ENCODE measurements at regions not wholly inside any gene's neighbourhood (a gene's known extent, or its start where the extent isn't known, plus 50 kb on each side); places are given as distances from the start of the nearest gene placed in this dataset.

- Histone ChIP-seq H4K20me1 (ENCODE audit: control insufficient read depth, extremely low read depth, insufficient read depth, low read length) (no peaks in the 10 kb centered on the region), H3K79me2 (ENCODE audit: control insufficient read depth, insufficient read depth, low read length) (no peaks in the 10 kb centered on the region), H3K27me3 (ENCODE audit: control insufficient read depth, insufficient read depth, low read length) (peaks cover 4% of the 10 kb centered on the region), H3K9me3 (ENCODE audit: control insufficient read depth, insufficient read depth, low read depth, low read length) (no peaks in the 10 kb centered on the region), H2AFZ (ENCODE audit: low read length) (no peak overlapping the region), H3K9ac (ENCODE audit: insufficient read depth, low read length) (no peak overlapping the region), H3K36me3 (ENCODE audit: control insufficient read depth, insufficient read depth, low read length) (no peaks in the 10 kb centered on the region), H3K27ac (ENCODE audit: insufficient read depth, low read length) (no peak overlapping the region), H3K4me1 (ENCODE audit: control insufficient read depth, extremely low read depth, insufficient read depth, low read length) (no peaks in the 10 kb centered on the region), H3K4me3 (replicated peaks in 1 of 4; ENCODE audit: control extremely low read depth in 1 of 4, insufficient read depth in 1 of 4, low read depth in 3 of 4, low read length in 4 of 4) (no peak overlapping the region), H3K4me2 (ENCODE audit: extremely low read depth, insufficient read depth, low read length) (no peak overlapping the region)
- TF ChIP-seq CTCF (conservative IDR thresholded peaks at IDR 0.05 in 1 of 2, IDR thresholded peaks at IDR 0.05 in 1 of 2; ENCODE audit: low read depth in 1 of 2, low read length in 2 of 2) (no peak), EZH2 (IDR thresholded peaks at IDR 0.05; ENCODE audit: low read length, missing control alignments) (no peak)
- no peak for DNase-seq (ENCODE audit: low read depth in 2 of 2)
These were observed 60.8 kb upstream of the EEPD1 start for GRCh38 chr7:36092221-36092771.

- Histone ChIP-seq H4K20me1 (ENCODE audit: control insufficient read depth, extremely low read depth, insufficient read depth, low read length) (no peaks in the 10 kb centered on the region), H3K27ac (ENCODE audit: insufficient read depth, low read length) (no peak overlapping the region), H3K27me3 (ENCODE audit: control insufficient read depth, insufficient read depth, low read length) (peaks cover 4% of the 10 kb centered on the region), H3K36me3 (ENCODE audit: control insufficient read depth, insufficient read depth, low read length) (no peaks in the 10 kb centered on the region), H2AFZ (ENCODE audit: low read length) (no peak overlapping the region), H3K79me2 (ENCODE audit: control insufficient read depth, insufficient read depth, low read length) (no peaks in the 10 kb centered on the region), H3K9me3 (ENCODE audit: control insufficient read depth, insufficient read depth, low read depth, low read length) (no peaks in the 10 kb centered on the region), H3K4me1 (ENCODE audit: control insufficient read depth, extremely low read depth, insufficient read depth, low read length) (no peaks in the 10 kb centered on the region), H3K9ac (ENCODE audit: insufficient read depth, low read length) (no peak overlapping the region), H3K4me2 (ENCODE audit: extremely low read depth, insufficient read depth, low read length) (no peak overlapping the region), H3K4me3 (replicated peaks in 1 of 4; ENCODE audit: control extremely low read depth in 1 of 4, insufficient read depth in 1 of 4, low read depth in 3 of 4, low read length in 4 of 4) (no peak overlapping the region)
- TF ChIP-seq CTCF (conservative IDR thresholded peaks at IDR 0.05 in 1 of 2, IDR thresholded peaks at IDR 0.05 in 1 of 2; ENCODE audit: low read depth in 1 of 2, low read length in 2 of 2), result no peak
- no peak for TF ChIP-seq EZH2 (IDR thresholded peaks at IDR 0.05; ENCODE audit: low read length, missing control alignments)
- DNase-seq (ENCODE audit: low read depth in 2 of 2), result no peak
These were observed 56.5 kb upstream of the EEPD1 start for GRCh38 chr7:36096460-36097095.

GRCh38 chr7:36098096-36098495, 55.0 kb upstream of the EEPD1 start:
- Histone ChIP-seq H3K4me3 (replicated peaks in 1 of 4; ENCODE audit: control extremely low read depth in 1 of 4, insufficient read depth in 1 of 4, low read depth in 3 of 4, low read length in 4 of 4) (no peak overlapping the region), H3K79me2 (ENCODE audit: control insufficient read depth, insufficient read depth, low read length) (no peaks in the 10 kb centered on the region), H3K4me2 (ENCODE audit: extremely low read depth, insufficient read depth, low read length) (no peak overlapping the region), H3K9ac (ENCODE audit: insufficient read depth, low read length) (no peak overlapping the region), H3K27me3 (ENCODE audit: control insufficient read depth, insufficient read depth, low read length) (peaks cover 4% of the 10 kb centered on the region), H4K20me1 (ENCODE audit: control insufficient read depth, extremely low read depth, insufficient read depth, low read length) (no peaks in the 10 kb centered on the region), H3K9me3 (ENCODE audit: control insufficient read depth, insufficient read depth, low read depth, low read length) (no peaks in the 10 kb centered on the region), H2AFZ (ENCODE audit: low read length) (no peak overlapping the region), H3K4me1 (ENCODE audit: control insufficient read depth, extremely low read depth, insufficient read depth, low read length) (no peaks in the 10 kb centered on the region), H3K27ac (ENCODE audit: insufficient read depth, low read length) (no peak overlapping the region), H3K36me3 (ENCODE audit: control insufficient read depth, insufficient read depth, low read length) (no peaks in the 10 kb centered on the region)
- DNase-seq (ENCODE audit: low read depth in 2 of 2), result no peak
- no peak for TF ChIP-seq CTCF (conservative IDR thresholded peaks at IDR 0.05 in 1 of 2, IDR thresholded peaks at IDR 0.05 in 1 of 2; ENCODE audit: low read depth in 1 of 2, low read length in 2 of 2)
- TF ChIP-seq EZH2 (IDR thresholded peaks at IDR 0.05; ENCODE audit: low read length, missing control alignments), result no peak
